Heart left ventricle (tissue), 16 donors: ENCODE measurements at regions not wholly inside any gene's neighbourhood (a gene's known extent, or its start where the extent isn't known, plus 50 kb on each side); places are given as distances from the start of the nearest gene placed in this dataset.

ENCODE experiments used
- ATAC-seq, 4 donors: fragments of 200-7000 bp; cut with Tn5 transposase; one replicate each; pipeline ENCODE4 v1.9.1; 2020 to 2022; ENCODE audit warnings: moderate library complexity in 4 of 4, mild to moderate bottlenecking in 3 of 4, moderate number of reproducible peaks in 1 of 4
- DNase-seq, 5 donors: peaks; one replicate each; pipeline ENCODE4 v3.0.0-alpha.2; 2020
- H3K27ac ChIP-seq, 12 donors: fragments of 200-600 bp; sonication (generic) in 4 of 12; one replicate each; pipeline versions ENCODE4 v1.5.0 to v1.8.0; 2016 to 2022; ENCODE audit warnings: mild to moderate bottlenecking in 2 of 12
- H3K27me3 ChIP-seq, 9 donors: fragments of 200-600 bp; sonication (generic) in 2 of 9; one replicate each; pipeline versions ENCODE4 v1.5.1 to v1.8.0; 2016 to 2022; ENCODE audit warnings: mild to moderate bottlenecking in 3 of 9
- H3K36me3 ChIP-seq, 9 donors: fragments of 200-600 bp; sonication (generic) in 2 of 9; one replicate each; pipeline versions ENCODE4 v1.5.0 to v1.8.0; 2018 to 2022; ENCODE audit warnings: mild to moderate bottlenecking in 2 of 9
- H3K4me1 ChIP-seq, 12 donors: fragments of 200-600 bp; sonication (generic) in 4 of 12; one replicate each; pipeline versions ENCODE4 v1.5.0 to v1.8.0; 2016 to 2022; ENCODE audit warnings: mild to moderate bottlenecking in 3 of 12
- H3K4me3 ChIP-seq, 12 donors: fragments of 200-600 bp; sonication (generic) in 4 of 12; one replicate each; pipeline versions ENCODE4 v1.5.0 to v1.8.0; 2017 to 2022; ENCODE audit warnings: mild to moderate bottlenecking in 9 of 12, moderate library complexity in 4 of 12
- H3K9me3 ChIP-seq, 12 donors: fragments of 200-600 bp; sonication (generic) in 4 of 12; one replicate each; pipeline versions ENCODE4 v1.5.0 to v1.8.0; 2016 to 2022; ENCODE audit warnings: mild to moderate bottlenecking in 1 of 12
- CTCF ChIP-seq, 12 donors: fragments of 200-600 bp; sonication (generic) in 4 of 12; IDR thresholded peaks; one replicate each; pipeline versions ENCODE4 v1.5.0 to v1.8.0; 2018 to 2022; ENCODE audit warnings: antibody characterized with exemption in 12 of 12, mild to moderate bottlenecking in 5 of 12
- POLR2A ChIP-seq, 2 donors: fragments of 450-650 bp; IDR thresholded peaks; one replicate each; pipeline ENCODE4 v1.6.1; 2017; ENCODE audit warnings: antibody characterized with exemption in 2 of 2, mild to moderate bottlenecking in 2 of 2, moderate library complexity in 2 of 2
- WGBS, 4 donors: extraction: QIAGEN DNeasy Blood & Tissue Kit in 2 of 4; methylation state at CpG; one replicate each; pipeline versions ENCODE4 v1.1.5 to v1.1.7; 2013 to 2018; 5-methylcytosine and 5-hydroxymethylcytosine counted together
- intact Hi-C, 10 donors: fragments of 100-400 bp; cut with DNase I; formaldehyde crosslinking; loops; one replicate each; pipeline versions ENCODE4 v1.11.1 to v1.14.2; 2022
- donor health status: ischemic (EF 13 %, LVEDD 7.1; RV severe dilation, severe dysfunction).
- donor health status: healthy with polysubstance abuse.
- donor health status: DM: no; HTN: yes; CAD: no.
- donor health status: DM: no; HTN: no; CAD: no.
- donor health status: ischemic (EF 25% LVEDD 6.9; RV normal size, moderate dysfunction).
- donor health status: ischemic (EF 25% LVEDD 5.7; RV mildly dilated, moderate dysfunction).
- donor health status: healthy.
- donor health status: DM: yes; HTN: yes; CAD: no.
- donor health status: ischemic (EF 35%, LVEDD 5.7; RV mildly dilated, moderate dysfunction).
- donor health status: nonischemic (EF 11% LVEDD 7.7; RV severe dilation, severe dysfunction).
- donor health status: DM: yes; HTN: yes; CAD: no.
- donor health status: PGD.
- donor health status: ischemic (EF 29% LVEDD 5.4; RV normal size, mild dysfunction).
- donor health status: nonischemic (EF 23%, LVEDD 6.1; RV moderate dilation, normal function).

GRCh38 chr22:26748845-26749244 is 91.5 kb downstream of the MIAT start:
- Histone ChIP-seq H3K27ac (no peak overlapping the region), H3K4me1 (peaks cover 0 to 6% (median 0%) of the 10 kb centered on the region in 12 donors), H3K27me3 (no peaks in the 10 kb centered on the region), H3K9me3 (peaks cover 0 to 8% (median 0%) of the 10 kb centered on the region in 12 donors), H3K4me3 (no peak overlapping the region), H3K36me3 (no peaks in the 10 kb centered on the region)
- intact Hi-C loops = no loop called here
- TF ChIP-seq POLR2A (IDR thresholded peaks at IDR 0.05) (no peak), CTCF (IDR thresholded peaks at IDR 0.05) (no peak)
- no peak for ATAC-seq
- WGBS, 4 donors = 72 to 84% (median 73%) methylated on average over 6 of the region's 6 CpGs
- no peak for DNase-seq

- peak in 3 of 4 donors; percentile 45 to 78 (median 46) for ATAC-seq
Observed at GRCh38 chr22:26751217-26751616, 93.8 kb downstream of the MIAT start.

GRCh38 chr22:26753125-26753862 is 95.9 kb downstream of the MIAT start:
- no peak for TF ChIP-seq POLR2A (IDR thresholded peaks at IDR 0.05)
- no peak for TF ChIP-seq CTCF (IDR thresholded peaks at IDR 0.05)

More at GRCh38 chr22:26751217-26751616, 93.8 kb downstream of the MIAT start:
- Histone ChIP-seq H3K4me3 (no peak overlapping the region), H3K9me3 (peaks cover 0 to 8% (median 0%) of the 10 kb centered on the region in 12 donors), H3K27ac (peak overlapping the region in 1 of 12 donors; percentile 20), H3K4me1 (peaks cover 0 to 6% (median 0%) of the 10 kb centered on the region in 12 donors), H3K27me3 (no peaks in the 10 kb centered on the region), H3K36me3 (no peaks in the 10 kb centered on the region)
- WGBS, 4 donors = 34 to 44% (median 39%) methylated on average over 5 of the region's 5 CpGs
- TF ChIP-seq POLR2A (IDR thresholded peaks at IDR 0.05) (no peak), CTCF (IDR thresholded peaks at IDR 0.05) (no peak)
- DNase-seq = peak in 3 of 5 donors; percentile 26 to 40 (median 39)
- intact Hi-C loops = loop anchor here in 6 of 10 donors (10.0 kb wide), 7 partner anchors 76 to 1254 kb away; no protein-coding TSS in a partner anchor

GRCh38 chr22:26756675-26757293 is 99.4 kb downstream of the MIAT start:
- peaks cover 0 to 10% (median 0%) of the 10 kb centered on the region in 12 donors for H3K9me3 ChIP-seq
- H3K4me1 ChIP-seq = peaks cover 0 to 7% (median 0%) of the 10 kb centered on the region in 12 donors
- WGBS, 4 donors = 13 to 38% (median 16%) methylated on average over 20 to 47 of the region's 47 CpGs
- no peaks in the 10 kb centered on the region for H3K36me3 ChIP-seq
- no peak overlapping the region for H3K27ac ChIP-seq
- H3K4me3 ChIP-seq = peak overlapping the region in 10 of 12 donors; percentile 8 to 42 (median 37)
- no peaks in the 10 kb centered on the region for H3K27me3 ChIP-seq
- TF ChIP-seq CTCF (IDR thresholded peaks at IDR 0.05) (peak; percentile 82 to 98 (median 92)), POLR2A (IDR thresholded peaks at IDR 0.05) (no peak)
- peak; percentile 50 to 79 (median 67) for DNase-seq
- ATAC-seq = peak; percentile 53 to 93 (median 83)
- intact Hi-C loops = loop anchor here (1.0 to 10.0 kb wide), 14 partner anchors 79 to 1252 kb away; partner anchors contain the start of gene MN1 (in 4 of the 10)

More at GRCh38 chr22:26753125-26753862, 95.9 kb downstream of the MIAT start:
- H3K4me1 ChIP-seq = peaks cover 0 to 7% (median 1%) of the 10 kb centered on the region in 12 donors
- 94 to 96% (median 94%) methylated on average over 10 of the region's 10 CpGs for WGBS, 4 donors
- DNase-seq (no peak), ATAC-seq (no peak)
- no peaks in the 10 kb centered on the region for H3K27me3 ChIP-seq
- no peak overlapping the region for H3K4me3 ChIP-seq
- intact Hi-C loops = loop anchor here in 6 of 10 donors (10.0 kb wide), 7 partner anchors 78 to 1252 kb away; no protein-coding TSS in a partner anchor
- peaks cover 0 to 13% (median 0%) of the 10 kb centered on the region in 12 donors for H3K9me3 ChIP-seq
- no peaks in the 10 kb centered on the region for H3K36me3 ChIP-seq
- H3K27ac ChIP-seq = no peak overlapping the region
